ENCODE measurements at regions not wholly inside any gene's neighbourhood (a gene's known extent, or its start where the extent isn't known, plus 50 kb on each side); places are given as distances from the start of the nearest gene placed in this dataset.

DNA sequence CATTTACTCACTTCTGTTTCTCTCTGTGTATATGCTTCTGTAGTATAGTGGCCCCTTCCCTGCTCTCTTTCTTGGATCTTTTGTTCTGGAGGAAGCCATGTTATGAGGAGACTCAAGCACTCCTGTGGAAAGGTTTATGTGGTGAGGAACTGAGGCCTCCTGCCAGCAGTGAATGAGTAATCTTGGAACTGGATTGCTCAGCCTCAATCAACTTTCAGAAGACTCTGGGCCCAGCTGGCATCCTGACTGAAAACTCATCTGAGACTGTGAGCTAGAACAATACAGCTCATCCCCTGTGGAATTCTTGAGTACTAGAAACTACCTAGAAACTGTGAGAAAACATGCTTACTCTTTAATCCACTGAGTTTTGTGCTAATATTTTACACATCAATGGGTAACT, 133.1 kb upstream of the ZKSCAN2 start:
- intact Hi-C loops (cut with micrococcal nuclease; ENCODE audit: unreplicated experiment) = no loop called here
- H3K4me1 Mint-ChIP-seq (ENCODE audit: low read depth, unreplicated experiment) = no peaks in the 10 kb centered on the region
- TF ChIP-seq, protein P1, sequence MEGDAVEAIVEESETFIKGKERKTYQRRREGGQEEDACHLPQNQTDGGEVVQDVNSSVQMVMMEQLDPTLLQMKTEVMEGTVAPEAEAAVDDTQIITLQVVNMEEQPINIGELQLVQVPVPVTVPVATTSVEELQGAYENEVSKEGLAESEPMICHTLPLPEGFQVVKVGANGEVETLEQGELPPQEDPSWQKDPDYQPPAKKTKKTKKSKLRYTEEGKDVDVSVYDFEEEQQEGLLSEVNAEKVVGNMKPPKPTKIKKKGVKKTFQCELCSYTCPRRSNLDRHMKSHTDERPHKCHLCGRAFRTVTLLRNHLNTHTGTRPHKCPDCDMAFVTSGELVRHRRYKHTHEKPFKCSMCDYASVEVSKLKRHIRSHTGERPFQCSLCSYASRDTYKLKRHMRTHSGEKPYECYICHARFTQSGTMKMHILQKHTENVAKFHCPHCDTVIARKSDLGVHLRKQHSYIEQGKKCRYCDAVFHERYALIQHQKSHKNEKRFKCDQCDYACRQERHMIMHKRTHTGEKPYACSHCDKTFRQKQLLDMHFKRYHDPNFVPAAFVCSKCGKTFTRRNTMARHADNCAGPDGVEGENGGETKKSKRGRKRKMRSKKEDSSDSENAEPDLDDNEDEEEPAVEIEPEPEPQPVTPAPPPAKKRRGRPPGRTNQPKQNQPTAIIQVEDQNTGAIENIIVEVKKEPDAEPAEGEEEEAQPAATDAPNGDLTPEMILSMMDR (IDR thresholded peaks at IDR 0.05; ENCODE audit: insufficient read depth in 1 of 2, low read depth in 1 of 2, low read length in 1 of 2, severe bottlenecking in 1 of 2, unreplicated experiment in 1 of 2) = no peak
- POLR2A ChIA-PET = no interaction called here
- H3K27ac Mint-ChIP-seq (ENCODE audit: unreplicated experiment) = no peak overlapping the region
- no peaks in the 10 kb centered on the region for H3K36me3 Mint-ChIP-seq (ENCODE audit: insufficient read depth, unreplicated experiment)
- no peaks in the 10 kb centered on the region for H3K36me3 ChIP-seq (ENCODE audit: control insufficient read depth, insufficient read depth, low read length)
- CTCF ChIA-PET = no interaction called here
- peaks cover 3% of the 10 kb centered on the region for H3K27me3 Mint-ChIP-seq (ENCODE audit: insufficient read depth, unreplicated experiment)
- no peaks in the 10 kb centered on the region for H3K27me3 ChIP-seq (replicated peaks; ENCODE audit: control insufficient read depth, insufficient read depth, low read length)
- H3K9me3 ChIP-seq = no peaks in the 10 kb centered on the region
- no peak for DNase-seq
- no peak overlapping the region for H3K4me3 ChIP-seq (ENCODE audit: low read depth, low read length)
- BruUV-seq (replicated peaks) = no TSS peak
- H3K4me3 Mint-ChIP-seq (ENCODE audit: unreplicated experiment) = no peak overlapping the region
- H3K9me3 Mint-ChIP-seq (ENCODE audit: unreplicated experiment) = no peaks in the 10 kb centered on the region
- H3K4me1 ChIP-seq = no peaks in the 10 kb centered on the region

DNA sequence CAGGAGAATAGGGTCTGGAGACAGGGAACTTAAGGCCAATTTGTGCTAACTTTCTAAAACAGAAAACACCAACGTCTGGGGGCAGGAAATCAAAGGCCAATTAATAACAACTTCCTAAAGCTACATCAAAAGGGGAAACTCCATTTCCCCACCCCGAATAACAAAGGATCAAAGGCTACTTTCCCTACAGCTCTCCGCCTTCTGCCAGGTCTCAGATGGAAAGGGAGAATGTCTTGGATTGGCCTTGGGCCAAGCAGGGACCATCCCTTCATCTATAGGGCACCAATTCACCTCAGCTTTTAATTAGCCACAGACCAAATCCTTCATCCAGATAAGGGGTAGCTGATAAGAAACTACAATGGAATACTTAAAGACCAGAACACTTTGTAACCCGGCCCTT, 116.9 kb upstream of the ZKSCAN2 start:
- intact Hi-C loops (cut with micrococcal nuclease; ENCODE audit: unreplicated experiment) = loop anchor here (10.0 kb wide), 1 partner anchor 100 kb away; no protein-coding TSS in a partner anchor
- CTCF ChIA-PET = no interaction called here
- no TSS peak for BruUV-seq (replicated peaks)

DNA sequence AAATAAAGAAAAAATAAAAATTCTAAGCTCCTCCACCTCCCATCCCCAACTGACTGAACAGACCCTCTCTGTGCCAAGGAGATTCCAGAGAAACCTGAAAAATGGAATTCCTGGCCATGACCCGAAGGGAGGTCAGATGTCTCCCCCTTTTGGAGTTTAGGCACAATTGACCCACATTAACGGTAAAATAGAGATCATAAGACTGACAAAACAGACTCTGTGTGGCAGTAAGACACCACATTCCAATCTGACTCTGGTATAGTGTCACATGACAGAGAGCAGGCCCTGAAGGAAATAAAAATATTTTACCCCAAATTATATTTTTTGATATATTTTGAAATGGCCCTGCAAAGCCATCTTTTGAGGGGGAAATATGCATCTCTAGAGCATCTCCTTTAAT, 115.1 kb upstream of the ZKSCAN2 start:
- Mint-ChIP-seq H3K4me1 (ENCODE audit: low read depth, unreplicated experiment) (no peaks in the 10 kb centered on the region), H3K4me3 (ENCODE audit: unreplicated experiment) (no peak overlapping the region)
- CTCF ChIA-PET = no interaction called here

More for the DNA sequence above, 116.9 kb upstream of the ZKSCAN2 start:
- Mint-ChIP-seq H3K27me3 (ENCODE audit: insufficient read depth, unreplicated experiment) (no peaks in the 10 kb centered on the region), H3K4me3 (ENCODE audit: unreplicated experiment) (no peak overlapping the region), H3K27ac (ENCODE audit: unreplicated experiment) (peak overlapping the region; percentile 43), H3K4me1 (ENCODE audit: low read depth, unreplicated experiment) (no peaks in the 10 kb centered on the region), H3K9me3 (ENCODE audit: unreplicated experiment) (peaks cover 28% of the 10 kb centered on the region), H3K36me3 (ENCODE audit: insufficient read depth, unreplicated experiment) (no peaks in the 10 kb centered on the region)
- peaks cover 22% of the 10 kb centered on the region for H3K9me3 ChIP-seq
- H3K27me3 ChIP-seq (replicated peaks; ENCODE audit: control insufficient read depth, insufficient read depth, low read length) = no peaks in the 10 kb centered on the region
- POLR2A ChIA-PET = no interaction called here
- no peak for DNase-seq
- peaks cover 22% of the 10 kb centered on the region for H3K4me1 ChIP-seq
- TF ChIP-seq, protein P1 (IDR thresholded peaks at IDR 0.05; ENCODE audit: insufficient read depth in 1 of 2, low read depth in 1 of 2, low read length in 1 of 2, severe bottlenecking in 1 of 2, unreplicated experiment in 1 of 2) = no peak
- no peak overlapping the region for H3K4me3 ChIP-seq (ENCODE audit: low read depth, low read length)
- no peaks in the 10 kb centered on the region for H3K36me3 ChIP-seq (ENCODE audit: control insufficient read depth, insufficient read depth, low read length)

More for the DNA sequence above, 115.1 kb upstream of the ZKSCAN2 start:
- POLR2A ChIA-PET = no interaction called here
- Mint-ChIP-seq H3K9me3 (ENCODE audit: unreplicated experiment) (peaks cover 28% of the 10 kb centered on the region), H3K27ac (ENCODE audit: unreplicated experiment) (no peak overlapping the region), H3K36me3 (ENCODE audit: insufficient read depth, unreplicated experiment) (no peaks in the 10 kb centered on the region), H3K27me3 (ENCODE audit: insufficient read depth, unreplicated experiment) (no peaks in the 10 kb centered on the region)
- Histone ChIP-seq H3K9me3 (peaks cover 22% of the 10 kb centered on the region), H3K4me1 (peaks cover 22% of the 10 kb centered on the region), H3K4me3 (ENCODE audit: low read depth, low read length) (no peak overlapping the region), H3K27me3 (replicated peaks; ENCODE audit: control insufficient read depth, insufficient read depth, low read length) (no peaks in the 10 kb centered on the region), H3K36me3 (ENCODE audit: control insufficient read depth, insufficient read depth, low read length) (no peaks in the 10 kb centered on the region)
- intact Hi-C loops (cut with micrococcal nuclease; ENCODE audit: unreplicated experiment) = loop anchor here (10.0 kb wide), 1 partner anchor 98 kb away; no protein-coding TSS in a partner anchor
- TF ChIP-seq, protein P1 (IDR thresholded peaks at IDR 0.05; ENCODE audit: insufficient read depth in 1 of 2, low read depth in 1 of 2, low read length in 1 of 2, severe bottlenecking in 1 of 2, unreplicated experiment in 1 of 2) = no peak
- no TSS peak for BruUV-seq (replicated peaks)
- DNase-seq = no peak

Data from Caco-2 (cell line).